GM21528 (cell line): ENCODE measurements at regions not wholly inside any gene's neighbourhood (a gene's known extent, or its start where the extent isn't known, plus 50 kb on each side); places are given as distances from the start of the nearest gene placed in this dataset.
"Not testable (repeated sequence)": the region's sequence is repeated elsewhere in the genome, so short reads cannot be mapped to it uniquely, and the experiment has no call there.

Source experiments
- ATAC-seq: cut with Tn5 transposase; IDR thresholded peaks from one replicate; pipeline ENCODE4 v1.9.1; 2021; ENCODE audit warnings: mild to moderate bottlenecking, moderate library complexity; ENCODE audit not compliant: unreplicated experiment, low FRiP score

DNA sequence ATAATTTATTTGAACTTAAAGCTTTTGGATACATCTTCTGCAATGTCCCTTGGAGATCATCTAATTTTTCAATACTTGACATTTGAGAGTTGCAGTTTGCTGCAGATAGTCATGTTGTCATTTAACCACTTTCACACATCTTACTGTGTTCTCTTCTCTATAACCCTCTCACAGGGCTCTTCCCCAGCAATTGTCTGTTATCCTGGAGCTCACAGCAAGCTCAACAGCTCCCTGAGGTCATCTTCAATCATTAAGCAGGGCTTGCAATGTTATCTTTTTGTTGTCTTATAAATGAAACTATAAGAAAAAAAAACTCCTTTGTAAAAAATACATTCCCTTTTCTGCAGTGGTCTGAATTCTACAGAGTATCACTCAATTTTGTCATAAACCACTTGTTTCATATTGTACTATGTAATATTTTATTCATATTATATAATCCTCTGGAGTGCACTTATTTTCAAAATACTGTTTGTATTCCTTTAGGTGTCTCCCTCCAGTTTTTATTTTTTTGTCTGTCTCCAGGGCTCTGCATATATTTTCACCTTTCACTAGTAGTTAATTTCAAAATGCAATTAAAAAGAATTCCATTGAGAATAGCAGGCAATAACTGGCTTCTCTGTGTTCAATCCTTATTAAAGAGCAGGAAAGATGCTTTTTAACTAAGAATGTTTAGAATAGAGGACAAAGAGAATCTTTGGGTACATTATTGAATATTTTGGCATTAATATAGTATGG, 106.3 kb upstream of the ARSJ start:
- no peak for ATAC-seq

- no peak for ATAC-seq
Measured at GRCh38 chr4:114087596-114088230, 108.3 kb upstream of the ARSJ start.

DNA sequence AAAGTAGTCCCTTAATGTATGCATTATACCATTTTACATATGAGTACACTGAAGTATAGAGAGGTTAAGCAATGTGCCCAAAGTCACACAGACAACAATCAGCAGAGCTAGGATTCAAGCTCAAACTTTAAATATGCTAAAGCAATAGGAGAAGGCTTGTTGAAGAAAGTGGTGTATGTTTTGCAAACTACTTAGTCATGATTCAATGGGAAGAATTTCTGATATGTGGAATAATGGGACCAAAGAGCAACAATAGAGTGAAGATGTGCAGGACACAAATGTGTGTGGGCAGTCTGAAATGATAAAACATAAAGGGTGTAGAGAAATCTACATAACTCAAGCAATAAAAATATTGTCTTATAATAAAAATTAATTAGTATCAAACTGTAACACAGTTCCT, 109.0 kb upstream of the ARSJ start:
- no peak for ATAC-seq

DNA sequence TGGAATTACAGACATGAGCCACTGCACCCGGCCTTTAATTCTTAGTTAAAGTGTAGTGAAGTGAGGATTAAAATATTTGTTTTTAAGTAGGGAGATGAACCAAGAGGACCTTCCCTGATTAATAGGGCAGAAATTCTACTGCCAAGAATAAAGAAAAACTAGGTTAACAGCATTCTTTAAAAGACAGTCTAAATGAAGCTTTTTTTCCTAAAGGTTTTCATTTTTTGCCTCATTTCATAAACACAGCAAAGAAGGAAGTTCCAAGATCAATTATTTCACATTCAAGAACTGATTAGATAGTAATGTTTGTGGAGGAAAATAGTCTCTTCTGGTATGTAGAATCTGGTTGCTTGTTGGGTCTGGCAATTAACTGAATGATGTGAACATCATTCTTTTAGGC, 112.1 kb upstream of the ARSJ start:
- ATAC-seq: no peak

DNA sequence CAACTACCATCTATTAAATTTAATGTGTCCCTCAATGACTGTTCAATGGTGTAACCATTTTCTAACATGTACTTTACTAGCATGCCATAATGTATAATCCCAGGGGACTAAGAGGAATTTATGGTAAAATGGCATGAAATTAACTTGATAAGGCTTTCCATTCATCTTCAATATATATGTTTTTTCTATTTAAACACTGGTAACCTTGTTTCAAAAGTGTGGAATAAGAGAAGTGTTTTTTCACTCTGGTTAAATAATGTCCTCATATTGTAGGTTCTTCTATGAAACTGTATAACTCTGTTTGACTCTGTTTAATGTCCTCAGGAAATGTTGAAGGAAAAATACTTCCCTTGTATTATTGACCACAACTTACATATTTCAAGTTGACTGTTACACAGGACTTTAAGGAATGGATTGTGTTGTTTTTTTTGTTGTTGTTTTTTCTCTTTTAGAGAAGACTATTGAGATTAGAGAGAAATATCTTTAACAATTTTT, 113.8 kb upstream of the ARSJ start:
- ATAC-seq: no peak

GRCh38 chr4:114100288-114101031, 121.0 kb upstream of the ARSJ start:
- no peak for ATAC-seq

- ATAC-seq: peak; percentile 52
Measured at GRCh38 chr4:114103908-114104307, 124.5 kb upstream of the ARSJ start.

GRCh38 chr4:114108869-114109268, 129.4 kb upstream of the ARSJ start:
- ATAC-seq: no peak

DNA sequence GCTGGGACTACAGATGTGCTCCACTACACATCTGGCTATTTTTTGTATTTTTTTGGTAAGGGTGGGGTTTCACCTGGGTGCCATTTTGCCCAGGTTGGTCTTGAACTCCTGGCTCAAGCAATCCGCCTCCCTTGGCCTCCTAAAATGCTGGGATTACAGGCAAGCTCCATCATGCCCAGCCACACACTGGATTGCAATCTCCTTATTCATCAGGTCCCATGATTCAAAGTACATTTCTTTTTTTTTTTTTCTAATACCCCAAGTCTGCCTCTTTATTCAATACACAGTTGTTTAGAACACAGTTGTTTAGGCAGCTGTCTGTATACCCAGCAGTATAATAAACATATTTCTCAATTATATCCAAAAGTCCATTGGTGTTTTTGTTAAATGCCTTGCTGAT, 130.3 kb upstream of the ARSJ start:
- ATAC-seq: no peak

GRCh38 chr4:114115526-114115925, 136.1 kb upstream of the ARSJ start:
- no peak for ATAC-seq

- no peak for ATAC-seq
Measured at GRCh38 chr4:114116861-114117260, 137.4 kb upstream of the ARSJ start.

DNA sequence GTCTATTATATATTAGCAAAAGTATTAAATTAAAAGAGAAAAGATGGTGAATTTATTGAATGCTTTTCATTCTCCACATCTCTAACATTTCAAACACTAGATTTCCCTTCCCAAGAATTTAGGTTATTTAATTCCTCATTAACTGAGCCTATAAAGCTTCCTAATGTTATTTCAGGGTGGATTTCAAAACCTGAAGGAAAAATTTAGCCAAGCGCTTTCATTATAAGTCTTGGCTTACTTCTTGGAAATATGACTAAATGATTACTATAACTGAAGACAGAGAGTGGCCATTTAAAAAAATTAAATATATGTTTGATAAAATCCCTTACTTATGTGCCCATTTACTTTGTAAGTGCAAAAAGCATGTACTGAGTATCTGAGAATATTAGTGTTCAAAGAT, 141.8 kb upstream of the ARSJ start:
- ATAC-seq: no peak

DNA sequence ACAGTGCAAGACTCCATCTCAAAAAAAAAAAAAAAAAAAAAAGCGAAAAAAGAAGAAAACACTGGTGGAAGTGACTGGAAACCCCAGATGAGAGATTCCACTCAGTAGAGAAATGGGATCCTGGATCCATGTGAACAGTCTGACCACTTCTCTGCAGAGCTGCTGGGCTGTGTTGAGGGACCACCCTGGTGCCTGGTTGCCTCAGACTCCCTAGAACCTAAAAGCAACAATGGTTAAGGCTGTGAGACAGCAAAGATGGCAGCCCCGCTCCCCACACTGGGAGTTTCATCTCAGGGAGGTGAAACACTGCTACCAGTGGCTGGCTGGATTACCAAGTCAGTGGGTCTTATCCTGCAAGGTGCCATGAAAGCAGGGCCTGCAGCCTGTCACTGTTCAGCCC, 152.8 kb upstream of the ARSJ start:
- ATAC-seq: no peak

GRCh38 chr4:114132830-114133229, 153.4 kb upstream of the ARSJ start:
- no peak for ATAC-seq

- ATAC-seq: no peak
Measured at GRCh38 chr4:114136069-114136468, 156.6 kb upstream of the ARSJ start.

DNA sequence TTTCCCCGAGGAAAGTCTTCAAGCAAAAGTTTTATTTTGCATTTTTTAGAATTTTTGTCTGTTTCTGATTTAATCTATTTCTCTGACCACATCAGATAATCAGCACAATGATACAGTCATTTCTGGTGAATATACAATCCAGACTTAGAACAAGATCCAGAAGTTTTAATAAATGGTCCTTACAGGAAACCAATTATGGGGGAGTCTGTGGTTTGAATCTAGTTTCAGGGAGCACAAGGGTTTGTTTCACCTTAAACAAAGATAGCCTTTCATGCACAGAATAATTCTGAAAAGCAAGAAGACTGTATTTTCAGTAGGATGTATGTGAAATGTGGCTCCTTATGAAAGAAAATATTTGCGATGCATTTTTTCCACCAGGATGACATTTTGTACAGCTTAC, 158.5 kb upstream of the ARSJ start:
- ATAC-seq: no peak

DNA sequence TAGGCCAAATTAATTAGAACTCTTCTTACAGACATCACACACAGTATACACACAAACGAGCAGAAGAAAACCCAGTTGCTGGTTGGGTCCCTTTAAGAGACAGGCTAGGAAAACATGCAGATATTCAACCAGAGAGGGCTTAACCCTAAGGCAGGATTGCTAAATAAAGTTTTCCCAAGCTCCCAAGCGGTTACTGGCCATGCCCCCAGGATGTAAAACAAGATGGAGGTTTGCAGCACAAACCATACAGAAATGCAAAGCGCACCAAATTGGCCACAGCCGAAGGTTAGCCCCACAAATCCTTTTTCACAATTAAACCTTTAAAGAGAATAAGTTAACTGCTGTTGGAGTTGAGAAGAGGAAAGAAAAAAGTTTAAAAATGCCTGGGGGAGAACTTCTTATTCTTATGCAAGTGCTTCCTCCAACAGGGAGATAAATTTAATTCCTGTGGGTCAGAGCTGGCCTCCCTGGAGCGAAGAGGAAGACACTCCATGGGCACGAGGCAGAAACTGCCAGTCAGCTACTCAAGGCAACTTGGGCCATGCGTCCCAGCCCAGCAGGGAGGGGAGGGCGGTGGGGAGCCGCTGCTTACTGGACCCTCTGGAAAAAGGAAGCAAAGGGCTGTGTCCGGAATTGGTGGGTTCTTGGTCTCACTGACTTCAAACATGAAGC, 167.6 kb upstream of the ARSJ start:
- no peak for ATAC-seq

DNA sequence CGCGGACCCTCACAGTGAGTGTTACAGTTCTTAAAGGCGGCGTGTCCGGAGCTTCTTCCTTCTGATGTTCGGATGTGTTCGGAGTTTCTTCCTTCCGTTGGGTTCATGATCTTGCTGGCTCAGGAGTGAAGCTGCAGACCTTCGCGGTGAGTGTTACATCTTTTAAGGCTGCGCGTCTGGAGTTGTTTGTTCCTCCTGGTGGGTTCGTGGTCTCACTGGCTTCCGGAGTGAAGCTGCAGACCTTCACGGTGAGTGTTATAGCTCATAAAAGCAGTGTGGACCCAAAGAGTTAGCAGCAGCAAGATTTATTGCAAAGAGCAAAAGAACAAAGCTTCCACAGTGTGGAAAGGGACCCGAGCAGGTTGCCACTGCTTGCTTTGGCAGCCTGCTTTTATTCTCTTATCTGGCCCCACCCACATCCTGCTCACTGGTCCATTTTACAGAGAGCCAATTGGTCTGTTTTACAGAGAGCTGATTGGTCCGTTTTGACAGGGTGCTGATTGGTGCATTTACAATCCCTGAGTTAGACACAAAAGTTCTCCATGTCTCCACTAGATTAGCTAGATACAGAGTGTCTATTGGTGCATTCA, 168.3 kb upstream of the ARSJ start:
- not testable (repeated sequence) for ATAC-seq

GRCh38 chr4:114148372-114149070, 169.1 kb upstream of the ARSJ start:
- not testable (repeated sequence) for ATAC-seq

DNA sequence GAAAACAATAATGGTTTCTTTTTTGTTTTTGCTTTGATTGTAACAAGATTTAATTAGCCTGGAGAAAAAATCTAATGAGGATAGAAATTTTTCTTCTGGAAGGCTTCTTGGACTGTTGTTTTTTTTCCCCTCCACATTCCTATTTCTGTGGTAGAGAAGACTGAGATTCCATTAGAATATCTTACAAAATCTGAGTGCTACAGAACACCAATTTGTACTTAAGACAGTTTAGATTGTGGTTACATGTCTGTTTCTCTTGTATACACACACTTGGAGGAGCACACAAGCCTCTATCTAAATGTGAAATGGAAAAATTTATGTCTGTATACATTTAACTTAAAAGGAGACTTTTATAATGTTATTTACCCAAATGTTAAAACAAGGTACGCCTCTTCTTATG, 176.9 kb upstream of the ARSJ start:
- no peak for ATAC-seq
